NCI-H526 (cell line): ENCODE measurements at regions not wholly inside any gene's neighbourhood (a gene's known extent, or its start where the extent isn't known, plus 50 kb on each side); places are given as distances from the start of the nearest gene placed in this dataset.

ENCODE experiments used
- DNase-seq, 2 experiments: peaks; one replicate each; lab custom pipeline; 2025; lab: John Stamatoyannopoulos, UW

DNA sequence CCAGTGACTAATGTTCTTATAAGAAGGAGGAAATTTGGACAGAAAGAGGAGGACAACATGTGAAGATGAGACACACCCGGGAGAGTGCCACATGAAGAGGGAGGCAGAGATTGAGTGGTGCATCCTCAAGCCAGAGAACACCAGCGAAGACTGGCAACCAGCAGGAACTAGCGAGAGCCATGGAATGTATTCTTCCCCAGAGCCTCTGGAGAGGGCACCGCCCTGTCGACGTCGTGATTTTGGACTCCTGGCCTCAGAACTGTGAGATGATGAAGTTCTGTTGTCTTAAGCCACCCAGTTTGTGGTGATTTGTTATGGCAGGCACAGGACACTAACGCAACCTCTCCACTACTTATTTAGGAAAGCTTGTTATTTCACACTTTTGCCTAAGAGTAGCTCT, 196.0 kb upstream of the TLL1 start:
- no peak for DNase-seq

DNA sequence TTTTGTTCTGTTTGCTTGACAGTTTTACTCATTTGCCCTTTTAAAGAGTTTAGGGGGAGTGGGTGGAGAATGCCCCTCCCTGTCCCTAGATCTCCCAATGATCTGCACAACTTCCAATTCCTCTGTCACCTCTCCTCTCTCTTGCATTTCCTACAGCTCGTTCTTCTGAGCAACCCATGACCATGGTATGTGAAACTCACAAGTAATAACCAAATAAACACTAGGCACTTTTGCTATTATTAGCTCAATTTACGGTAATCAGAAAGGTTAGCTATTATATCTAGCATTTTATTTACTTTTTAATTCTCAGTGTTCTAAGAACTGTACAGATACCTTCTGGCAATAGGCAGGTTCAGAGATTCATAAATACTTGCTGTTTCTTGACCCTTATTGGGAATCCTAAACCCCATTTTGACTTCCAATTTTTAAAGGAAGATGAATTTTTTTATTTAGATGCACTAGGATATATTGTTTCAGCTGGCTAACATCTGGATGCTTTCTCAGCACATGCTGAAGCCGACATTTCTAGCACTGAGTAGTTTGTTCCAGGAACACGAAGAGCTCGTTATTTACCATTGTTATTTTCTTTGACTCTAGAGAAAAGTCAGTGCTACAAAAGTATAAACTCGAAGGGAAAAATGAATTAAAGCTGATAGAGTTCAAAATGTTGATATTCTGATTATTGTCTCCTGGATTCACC, 194.7 kb upstream of the TLL1 start:
- DNase-seq, result no peak

DNA sequence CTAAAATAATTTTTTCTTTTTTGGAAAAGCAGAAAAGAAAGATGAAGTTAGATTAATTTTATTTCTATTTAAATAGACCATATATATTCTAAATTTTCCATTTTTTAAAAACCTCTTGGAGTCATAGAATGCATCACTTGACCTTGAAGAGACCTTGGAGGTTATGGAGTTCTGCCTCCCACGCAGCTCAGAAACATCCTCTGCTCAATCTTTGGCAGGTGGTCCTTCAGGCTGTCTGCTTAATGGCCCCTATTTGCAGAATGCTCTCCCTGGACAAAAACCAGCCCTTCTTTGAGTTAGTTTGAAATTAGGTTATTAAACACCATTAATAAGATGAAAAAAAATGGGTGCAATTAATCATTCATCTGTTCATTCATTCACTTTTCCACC, 194.1 kb upstream of the TLL1 start:
- DNase-seq, result no peak

DNA sequence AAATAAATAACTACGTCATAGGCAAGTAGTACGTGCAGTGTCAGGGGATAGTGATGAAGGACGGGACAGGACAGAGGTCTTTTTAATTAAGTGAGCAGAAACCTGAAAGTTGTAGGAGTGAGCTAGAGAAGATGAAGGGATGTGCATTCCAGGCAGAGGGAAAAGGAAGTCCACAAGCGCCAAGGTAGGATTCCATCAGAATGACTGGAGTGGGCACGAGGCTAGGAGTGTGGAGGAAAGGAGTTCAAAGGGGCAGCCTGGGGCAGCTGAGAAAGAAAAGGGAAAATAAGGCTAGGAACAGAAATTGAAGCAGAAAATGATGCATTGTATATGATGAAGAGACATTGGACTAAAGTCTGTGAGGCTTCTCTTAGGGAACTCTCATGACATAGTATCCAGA, 192.2 kb upstream of the TLL1 start:
- DNase-seq, result no peak

DNA sequence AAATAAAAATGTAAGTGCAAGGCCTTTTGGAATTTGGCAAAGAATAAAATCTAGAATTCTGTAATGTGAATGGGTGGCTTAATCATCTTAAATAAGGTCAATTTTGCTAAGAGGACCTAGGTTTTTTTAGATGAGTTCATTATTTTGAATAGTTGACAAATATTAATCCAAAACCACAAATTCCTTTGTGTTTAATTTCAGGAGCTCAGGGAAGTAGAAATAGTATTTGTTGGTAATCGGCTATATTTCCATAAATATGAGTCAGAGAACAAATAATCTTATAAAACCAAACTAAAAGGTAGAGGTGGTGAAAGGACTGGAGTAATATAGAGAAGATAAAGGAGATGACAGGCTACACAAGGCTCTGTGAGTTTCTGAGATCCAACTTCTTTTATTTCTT, 190.4 kb upstream of the TLL1 start:
- no peak for DNase-seq

DNA sequence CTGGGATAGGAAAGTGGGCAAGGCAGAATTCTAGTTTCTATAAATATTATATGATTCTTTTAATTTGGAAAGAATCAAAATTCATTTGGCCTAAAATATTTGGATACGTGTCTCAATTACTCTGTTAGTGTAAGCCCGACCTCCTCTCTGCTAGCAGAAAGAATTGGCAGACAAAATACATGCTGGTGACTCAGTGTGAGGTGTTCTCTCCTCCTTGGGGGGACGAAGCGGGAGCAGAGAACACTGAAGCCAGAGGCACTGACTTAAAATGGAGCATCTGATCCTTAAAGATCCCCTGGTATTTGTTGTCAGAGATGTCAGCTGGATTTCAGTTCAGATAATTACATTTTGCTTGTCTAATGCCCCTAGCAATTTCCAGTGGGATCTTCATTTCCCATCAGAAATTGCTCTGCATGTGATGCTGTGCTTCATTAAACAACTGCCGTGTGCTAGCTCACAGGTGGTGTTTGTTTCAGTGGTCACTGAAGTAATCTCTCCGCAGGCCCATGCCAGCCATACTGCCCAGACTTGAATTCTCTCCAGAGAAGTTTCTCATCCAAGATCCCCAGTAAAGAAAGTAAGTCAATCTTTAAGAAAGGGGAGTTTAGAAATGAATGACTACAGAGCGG, 188.7 kb upstream of the TLL1 start:
- no peak for DNase-seq

DNA sequence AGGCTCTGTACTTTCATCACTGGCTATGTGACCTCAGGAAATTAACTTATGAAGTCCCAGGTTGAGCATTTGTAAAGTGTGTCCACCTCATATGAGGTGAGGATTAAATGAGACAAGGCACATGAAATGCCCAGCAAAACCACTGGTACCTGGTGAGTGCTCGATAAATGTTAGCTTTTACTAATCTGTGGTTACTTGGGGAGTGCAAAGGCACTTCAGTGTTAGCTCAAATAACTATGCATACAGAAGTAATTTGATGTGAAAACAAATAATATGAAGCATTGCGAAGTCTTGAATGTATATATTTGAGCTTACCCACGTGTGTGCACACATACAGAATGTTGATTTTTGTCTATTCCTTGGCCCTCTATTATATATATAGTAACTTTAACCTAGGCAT, 186.3 kb upstream of the TLL1 start:
- DNase-seq, result no peak

DNA sequence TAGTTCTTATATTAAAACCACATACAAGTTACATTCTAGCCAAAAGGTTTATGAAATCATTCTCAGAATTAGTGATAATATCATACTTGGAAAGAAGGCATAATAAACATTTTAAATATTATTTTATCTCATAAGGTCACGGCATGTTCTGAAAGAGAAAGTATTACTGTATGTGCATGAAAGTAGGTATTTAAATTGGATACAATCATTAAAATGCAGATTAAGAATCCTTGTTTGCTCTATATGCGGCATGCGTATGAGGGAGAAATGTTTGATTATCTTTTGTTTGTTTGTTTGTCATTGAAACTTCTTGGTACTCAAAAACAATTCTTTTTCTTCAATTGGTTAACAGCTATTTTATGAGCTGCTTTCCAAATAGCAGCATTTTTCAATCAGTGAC, 183.9 kb upstream of the TLL1 start:
- no peak for DNase-seq

DNA sequence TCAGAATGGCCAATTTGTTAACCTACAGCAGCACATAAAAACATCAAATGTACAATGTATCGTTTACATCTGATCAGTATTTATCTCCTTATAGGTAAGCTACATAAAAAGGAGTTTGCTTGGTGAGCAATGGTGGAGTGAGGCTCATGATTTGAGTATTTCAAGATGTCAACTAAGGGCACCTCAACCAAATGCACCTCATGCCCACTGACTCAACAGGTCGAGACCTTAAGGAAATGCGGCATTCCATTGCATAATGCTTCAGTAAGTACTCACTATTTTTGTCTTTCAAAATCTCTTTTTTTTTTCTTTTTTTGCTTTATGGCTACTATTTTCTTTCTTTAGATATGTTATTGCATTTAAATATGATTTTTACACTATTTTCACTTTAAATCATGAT, 181.0 kb upstream of the TLL1 start:
- no peak for DNase-seq

DNA sequence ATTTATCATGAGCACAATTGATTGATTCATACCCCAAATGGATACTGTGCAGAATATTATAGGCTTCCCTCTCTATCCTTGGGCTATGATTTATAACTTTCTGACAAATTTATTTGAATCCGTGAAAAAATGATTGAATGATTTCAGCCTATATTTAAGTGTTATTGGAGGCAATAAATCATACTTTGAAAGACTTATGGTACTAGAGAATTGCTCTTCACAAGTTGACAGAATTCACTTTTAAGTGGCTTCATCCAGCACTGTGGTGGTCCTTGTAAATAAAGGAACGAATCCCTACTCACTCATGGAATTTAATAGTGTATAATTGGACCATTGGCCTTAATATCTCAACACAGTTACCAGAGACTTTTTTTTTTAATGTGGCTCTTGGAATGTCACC, 174.8 kb upstream of the TLL1 start:
- no peak for DNase-seq

DNA sequence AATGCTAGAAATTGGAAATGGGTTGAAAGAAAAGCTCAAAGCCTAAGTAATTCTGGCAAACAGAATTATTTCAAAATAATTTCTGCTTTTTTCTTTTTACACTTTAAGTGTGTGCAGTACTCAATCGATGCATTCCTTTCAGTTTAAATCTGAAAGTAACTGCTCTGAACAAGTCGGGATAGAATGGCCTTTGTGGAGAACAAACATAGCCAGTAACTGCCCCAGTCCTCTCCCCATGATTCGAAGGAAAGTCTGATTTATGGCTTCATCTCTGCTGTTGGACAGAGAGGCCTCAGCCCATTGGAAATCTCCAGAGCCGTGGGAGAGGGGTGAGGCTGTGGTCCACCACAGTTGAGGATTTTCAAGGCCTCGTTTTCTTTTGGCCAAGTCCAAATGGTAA, 174.0 kb upstream of the TLL1 start:
- DNase-seq, result no peak

DNA sequence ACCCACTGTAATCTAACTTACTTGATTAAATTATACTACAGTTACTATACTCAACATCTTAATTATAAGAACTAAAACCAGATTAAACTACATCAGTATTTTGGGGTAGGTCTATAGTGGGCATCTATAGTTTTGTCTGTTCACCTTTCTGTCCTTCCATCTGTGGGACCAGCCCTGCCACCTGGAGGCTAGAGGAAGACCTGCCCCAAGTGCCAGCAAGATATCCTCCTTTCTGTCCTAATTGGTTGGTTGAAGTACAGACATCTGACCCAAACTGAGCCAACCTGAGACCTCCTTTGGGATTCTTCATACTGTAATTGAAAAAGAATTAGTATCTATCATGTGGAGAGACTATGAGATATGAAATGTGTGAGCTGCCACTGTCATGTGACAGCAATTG, 172.2 kb upstream of the TLL1 start:
- peak in 1 of 2 experiments; percentile 1 for DNase-seq

DNA sequence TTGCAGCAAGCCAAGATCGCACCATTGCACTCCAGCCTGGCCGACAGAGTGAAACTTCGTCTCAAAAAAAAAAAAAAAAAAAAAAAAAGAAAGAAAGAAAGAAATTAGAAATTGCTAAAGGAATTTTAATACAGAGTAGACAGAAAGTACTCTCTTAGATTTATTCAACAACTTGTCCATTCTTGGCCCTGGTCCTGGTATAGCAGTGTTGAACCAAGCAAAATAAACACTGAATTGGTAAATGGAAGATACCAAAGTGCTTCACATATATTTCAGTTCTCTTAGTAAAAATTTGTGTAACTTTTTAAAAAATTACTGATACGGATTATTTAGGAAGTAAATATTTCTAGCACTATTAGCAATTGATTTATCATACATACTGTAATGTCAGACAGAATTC, 165.9 kb upstream of the TLL1 start:
- DNase-seq, result no peak

DNA sequence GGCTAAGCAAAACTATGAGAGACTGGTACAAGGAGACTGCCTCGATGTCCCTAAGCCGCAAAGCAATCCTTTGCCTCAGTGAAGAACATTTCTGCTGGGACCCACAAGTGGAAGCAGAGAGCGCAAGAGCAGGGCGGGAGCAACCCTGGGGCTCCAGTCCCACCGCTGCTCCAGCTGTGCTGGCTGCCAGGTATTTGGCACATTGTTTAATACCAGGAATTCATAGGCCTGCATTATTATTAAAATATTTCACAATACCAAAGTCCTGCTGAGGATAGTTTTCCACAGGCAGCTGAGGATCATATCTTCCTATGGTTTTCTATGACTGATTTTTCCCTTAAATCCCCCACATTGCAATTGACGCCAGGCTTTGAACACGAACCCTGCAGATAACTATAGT, 163.5 kb upstream of the TLL1 start:
- DNase-seq, result no peak

DNA sequence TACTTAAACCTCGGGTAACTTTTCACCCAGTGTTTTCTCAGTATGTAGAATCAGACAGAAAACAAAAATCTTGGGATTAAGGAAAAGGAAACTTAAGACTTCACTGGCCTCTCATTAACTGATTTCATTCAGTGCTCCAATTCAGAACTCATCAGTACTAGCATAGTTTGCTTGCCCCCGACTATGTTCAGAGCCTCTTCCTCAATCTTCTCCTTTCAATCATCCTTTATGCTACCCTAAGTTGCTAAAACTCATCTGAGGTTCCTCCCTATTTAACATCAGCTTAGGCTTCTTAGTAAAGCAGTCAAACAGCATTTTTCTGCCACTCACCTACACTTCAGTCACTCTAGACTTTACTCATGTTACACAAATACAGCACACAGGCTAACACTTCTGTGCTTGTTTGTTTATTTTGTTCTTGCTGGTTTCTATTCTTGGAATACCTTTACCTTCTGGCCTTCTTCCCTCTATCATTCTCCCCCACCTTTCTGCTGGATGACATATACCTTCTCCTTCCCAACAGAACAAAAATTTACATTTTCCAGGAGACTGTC, 163.0 kb upstream of the TLL1 start:
- no peak for DNase-seq

DNA sequence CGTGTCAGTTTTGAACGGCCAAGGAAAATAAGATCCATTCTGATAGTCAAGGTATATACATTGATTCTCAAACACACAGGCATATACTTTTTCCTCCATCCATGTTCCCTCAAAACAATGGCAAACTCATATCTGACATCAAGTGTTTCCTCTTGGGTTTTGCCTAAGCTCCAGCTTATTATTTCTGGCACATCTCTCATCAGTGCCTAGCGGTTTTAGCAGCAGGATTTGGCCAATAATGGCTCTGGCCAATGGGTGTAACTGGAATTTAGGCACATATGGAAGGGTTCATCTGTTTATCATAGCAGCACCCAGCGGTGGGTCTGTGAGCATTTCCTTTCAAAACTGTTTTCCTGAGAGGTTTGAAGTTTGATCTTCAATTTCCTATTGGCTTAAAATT, 161.6 kb upstream of the TLL1 start:
- DNase-seq, result no peak

DNA sequence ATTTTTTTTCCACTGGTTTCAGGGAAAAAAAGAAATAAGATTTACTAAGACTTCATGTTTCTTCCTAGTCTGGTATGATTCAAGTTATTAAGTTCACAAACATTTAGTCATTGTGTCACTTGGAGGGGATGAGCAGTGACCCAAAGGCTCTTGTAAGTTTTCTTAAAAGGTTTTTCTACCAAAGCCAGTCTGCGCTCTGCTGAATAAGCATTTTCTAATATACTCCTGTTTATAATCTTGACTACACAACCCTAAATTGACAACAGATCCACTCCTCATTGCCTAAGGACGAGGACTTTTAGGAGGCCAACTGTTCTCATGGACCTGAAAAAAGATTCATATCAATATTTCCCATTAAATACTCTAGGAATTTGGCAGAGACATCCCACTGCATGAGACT, 161.1 kb upstream of the TLL1 start:
- DNase-seq, result no peak

DNA sequence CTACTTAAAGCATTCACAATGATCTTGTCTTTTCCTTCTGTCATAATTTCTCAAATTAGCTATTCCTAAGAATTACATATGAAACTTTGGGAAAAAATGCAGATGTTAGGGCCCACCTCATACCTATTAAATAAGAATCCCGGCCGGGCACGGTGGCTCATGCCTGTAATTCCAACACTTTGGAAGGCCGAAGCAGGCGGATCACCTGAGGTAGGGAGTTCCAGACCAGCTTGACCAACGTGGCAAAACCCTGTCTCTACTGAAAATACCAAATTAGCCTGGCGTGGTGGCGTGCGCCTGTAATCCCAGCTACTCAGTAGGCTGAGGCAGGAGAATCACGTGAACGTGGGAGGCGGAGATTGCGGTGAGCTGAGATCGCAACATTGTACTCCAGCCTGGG, 158.4 kb upstream of the TLL1 start:
- DNase-seq, result no peak

DNA sequence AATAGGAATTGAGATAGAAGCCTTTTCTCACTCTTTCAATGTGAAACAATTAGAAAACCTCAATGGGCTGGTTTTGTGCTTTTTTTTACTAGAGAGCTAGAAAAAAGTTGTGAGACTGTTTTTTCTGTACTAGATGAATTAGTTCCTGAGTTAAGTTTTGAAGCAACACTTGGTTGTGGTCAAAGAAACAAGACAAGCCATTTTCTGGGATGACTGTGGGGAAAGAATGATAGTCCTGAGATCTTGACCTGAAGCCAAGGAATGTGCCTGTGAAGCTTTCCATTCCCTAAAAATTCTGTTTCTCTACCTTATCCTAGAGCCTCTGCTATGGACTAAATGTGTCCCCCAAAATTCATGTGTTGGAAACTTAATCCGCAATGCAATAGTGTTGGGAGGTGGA, 157.8 kb upstream of the TLL1 start:
- DNase-seq, result no peak

DNA sequence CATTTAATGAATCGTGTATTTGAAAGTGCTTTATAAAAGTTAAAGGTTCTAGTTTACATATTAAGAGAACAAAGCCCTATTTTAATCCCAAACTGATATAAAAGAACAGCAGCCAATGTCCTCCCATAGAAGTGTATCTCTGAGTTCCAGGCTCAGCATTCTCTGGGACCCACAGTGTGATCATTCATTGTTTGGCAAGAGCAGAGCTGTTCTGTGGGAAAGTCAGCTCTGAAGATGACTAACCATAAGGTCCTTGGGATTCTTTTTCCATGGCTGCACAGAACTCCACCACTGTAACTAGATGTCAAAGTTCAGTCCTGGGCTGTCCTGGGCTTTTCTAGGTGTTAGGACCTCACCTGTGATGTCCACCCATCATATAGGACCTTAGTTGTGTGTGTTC, 157.0 kb upstream of the TLL1 start:
- DNase-seq, result no peak

DNA sequence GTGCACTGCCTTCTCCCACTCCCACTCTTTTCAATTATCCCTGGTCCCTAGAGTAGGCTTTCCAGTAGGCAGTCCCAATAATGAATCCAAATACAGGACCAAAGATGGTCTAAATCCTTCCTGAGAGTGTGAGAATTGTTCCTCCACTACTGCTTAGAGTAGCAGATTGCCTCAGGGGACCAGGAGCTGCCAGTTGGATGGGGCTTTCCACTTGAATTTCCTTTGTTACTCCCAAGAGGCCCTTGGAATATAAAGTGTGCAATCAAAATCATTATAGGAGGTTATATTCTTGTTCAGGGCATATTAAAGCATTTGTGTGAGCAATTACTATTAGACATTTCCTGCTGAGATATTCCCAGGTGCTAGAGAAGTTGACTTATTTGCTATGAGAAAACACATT, 156.6 kb upstream of the TLL1 start:
- no peak for DNase-seq

DNA sequence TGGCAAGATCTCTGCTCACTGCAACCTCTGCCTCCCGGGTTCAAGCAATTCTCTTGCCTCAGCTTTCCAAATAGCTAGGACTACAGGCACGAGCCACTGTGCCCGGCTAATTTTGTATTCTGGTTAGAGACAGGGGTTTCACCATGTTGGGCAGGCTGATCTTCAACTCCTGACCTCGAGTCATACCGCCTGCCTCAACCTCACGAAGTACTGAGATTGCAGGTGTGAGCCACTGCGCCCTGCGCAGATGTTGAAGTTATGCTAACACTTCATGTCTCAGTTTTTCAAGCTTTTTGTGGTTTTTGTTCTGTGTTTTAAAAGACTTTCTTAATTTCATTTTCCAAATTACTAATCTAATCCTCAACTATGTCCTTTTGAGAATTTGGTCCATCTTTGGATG, 154.4 kb upstream of the TLL1 start:
- no peak for DNase-seq

DNA sequence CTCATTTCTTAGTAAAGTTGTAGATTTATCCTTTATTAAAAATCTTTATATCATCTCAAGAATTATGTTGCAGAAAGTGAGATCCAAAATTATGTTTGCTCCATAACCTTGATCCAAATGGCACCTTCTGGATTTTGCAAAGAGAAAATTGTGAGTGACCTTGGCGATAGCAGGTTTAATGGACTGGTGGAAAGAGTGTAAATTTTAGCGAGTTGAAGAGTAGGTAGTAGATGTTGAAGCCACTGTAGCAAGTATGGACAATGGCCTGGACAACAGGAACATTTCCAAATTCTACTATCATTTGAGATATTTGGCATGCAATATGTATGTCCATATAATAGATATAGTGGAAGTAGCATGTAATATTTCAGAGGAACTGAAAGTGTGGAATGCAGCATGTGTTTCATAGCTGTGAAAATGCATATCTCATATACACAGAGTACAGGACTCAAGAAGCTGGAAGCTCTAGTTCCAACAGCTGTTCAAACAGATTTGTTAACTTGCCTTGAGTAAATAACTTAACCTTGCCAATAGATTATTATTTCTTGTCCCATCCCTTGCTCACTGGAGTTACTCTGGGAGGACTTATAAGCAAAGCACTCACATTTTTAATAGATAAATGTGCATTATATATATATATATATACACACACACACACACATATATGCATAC, 152.5 kb upstream of the TLL1 start:
- no peak for DNase-seq
